ENCODE measurements at regions not wholly inside any gene's neighbourhood (a gene's known extent, or its start where the extent isn't known, plus 50 kb on each side); places are given as distances from the start of the nearest gene placed in this dataset.

DNA sequence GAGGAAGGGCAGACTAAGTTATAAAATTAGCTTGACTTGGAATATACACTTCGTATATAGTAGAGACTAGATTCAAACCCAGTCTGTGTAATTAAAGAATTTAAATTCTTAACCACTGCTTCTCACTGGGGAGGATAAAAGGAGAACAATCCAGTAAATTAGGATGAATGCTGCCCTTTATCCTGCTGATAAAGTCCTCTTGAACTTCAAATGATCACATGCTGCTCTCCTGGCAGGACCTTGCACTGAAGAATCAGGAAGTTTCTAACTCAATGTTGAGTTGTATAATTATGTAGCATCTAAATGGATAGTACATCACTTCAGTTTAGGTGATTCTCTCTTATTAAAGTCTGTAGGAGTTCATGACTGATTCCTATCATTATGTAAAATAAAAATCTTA is 1179.7 kb downstream of the DSC3 start:
- no peak overlapping the region for H3K23ac ChIP-seq (ENCODE audit: low read length)

DNA sequence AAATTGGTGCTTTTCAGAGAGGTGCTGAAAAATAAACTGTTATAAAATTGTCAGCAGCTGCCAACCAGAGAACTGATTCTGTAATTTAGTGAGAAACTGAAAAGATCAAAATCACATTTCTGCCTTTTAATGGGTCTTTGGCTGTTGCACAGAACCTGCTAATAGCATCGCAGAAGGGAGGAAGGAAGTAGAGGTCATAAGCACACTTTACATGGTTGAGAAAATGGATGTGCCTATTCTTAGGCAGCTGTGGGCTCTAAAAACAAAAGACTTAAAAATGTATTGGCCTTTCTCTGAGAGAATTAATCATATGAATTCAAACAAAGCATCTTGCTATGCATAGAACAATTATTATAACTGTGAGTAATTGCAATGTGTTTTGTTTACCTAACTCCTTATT is 1186.9 kb downstream of the DSC3 start:
- Histone ChIP-seq H4K91ac (ENCODE audit: low read depth, low read length) (no peak overlapping the region), H3K9ac (ENCODE audit: low read length) (no peak overlapping the region), H2BK12ac (ENCODE audit: low read length) (no peak overlapping the region), H3K18ac (ENCODE audit: low read length) (no peak overlapping the region), H4K12ac (ENCODE audit: low read depth, low read length) (no peak overlapping the region), H3K14ac (ENCODE audit: low read length) (no peak overlapping the region), H3K36me3 (ENCODE audit: control insufficient read depth in 1 of 2, insufficient read depth in 2 of 2, low read length in 2 of 2) (no peaks in the 10 kb centered on the region), H2AK5ac (ENCODE audit: low read length) (no peak overlapping the region), H2AFZ (ENCODE audit: insufficient read depth, low read length, poor library complexity) (no peak overlapping the region), H3K27me3 (ENCODE audit: insufficient read depth, low read length) (no peaks in the 10 kb centered on the region), H3K27ac (ENCODE audit: low read depth, low read length) (no peak overlapping the region), H3K79me1 (ENCODE audit: low read length) (no peaks in the 10 kb centered on the region), H2BK5ac (ENCODE audit: low read depth, low read length, poor library complexity) (no peak overlapping the region), H3K4ac (ENCODE audit: low read depth, low read length) (no peak overlapping the region), H2BK120ac (ENCODE audit: insufficient read depth, low read length, poor library complexity) (no peak overlapping the region), H4K8ac (ENCODE audit: low read depth, low read length) (no peak overlapping the region), H3K4me1 (ENCODE audit: control insufficient read depth in 1 of 2, insufficient read depth in 2 of 2, low read length in 2 of 2) (no peaks in the 10 kb centered on the region), H3K23ac (ENCODE audit: low read length) (no peak overlapping the region), H3K4me3 (ENCODE audit: low read depth, low read length) (no peak overlapping the region), H3K9me3 (ENCODE audit: insufficient read depth, low read depth, low read length) (no peaks in the 10 kb centered on the region), H3K4me2 (ENCODE audit: low read length) (no peak overlapping the region), H3K79me2 (ENCODE audit: control insufficient read depth, insufficient read depth, low read length, poor library complexity) (no peaks in the 10 kb centered on the region)
- no CpG with 5 or more reads among the region's 1 CpG for WGBS (ENCODE audit: extremely low coverage, insufficient coverage, insufficient read length)
- no peak for DNase-seq

More for the DNA sequence above, 1179.7 kb downstream of the DSC3 start:
- Histone ChIP-seq H2BK120ac (ENCODE audit: insufficient read depth, low read length, poor library complexity) (no peak overlapping the region), H3K4ac (ENCODE audit: low read depth, low read length) (no peak overlapping the region), H3K4me3 (ENCODE audit: low read depth, low read length) (no peak overlapping the region), H3K14ac (ENCODE audit: low read length) (no peak overlapping the region), H3K18ac (ENCODE audit: low read length) (no peak overlapping the region), H3K79me2 (ENCODE audit: control insufficient read depth, insufficient read depth, low read length, poor library complexity) (no peaks in the 10 kb centered on the region), H2AK5ac (ENCODE audit: low read length) (no peak overlapping the region), H3K9ac (ENCODE audit: low read length) (no peak overlapping the region), H4K91ac (ENCODE audit: low read depth, low read length) (no peak overlapping the region), H3K36me3 (ENCODE audit: control insufficient read depth in 1 of 2, insufficient read depth in 2 of 2, low read length in 2 of 2) (no peaks in the 10 kb centered on the region), H3K27ac (ENCODE audit: low read depth, low read length) (no peak overlapping the region), H3K4me2 (ENCODE audit: low read length) (no peak overlapping the region), H3K27me3 (ENCODE audit: insufficient read depth, low read length) (no peaks in the 10 kb centered on the region), H3K4me1 (ENCODE audit: control insufficient read depth in 1 of 2, insufficient read depth in 2 of 2, low read length in 2 of 2) (no peaks in the 10 kb centered on the region), H2BK12ac (ENCODE audit: low read length) (no peak overlapping the region), H3K9me3 (ENCODE audit: insufficient read depth, low read depth, low read length) (no peaks in the 10 kb centered on the region), H2AFZ (ENCODE audit: insufficient read depth, low read length, poor library complexity) (no peak overlapping the region), H4K8ac (ENCODE audit: low read depth, low read length) (no peak overlapping the region), H4K12ac (ENCODE audit: low read depth, low read length) (no peak overlapping the region), H2BK5ac (ENCODE audit: low read depth, low read length, poor library complexity) (no peak overlapping the region), H3K79me1 (ENCODE audit: low read length) (no peaks in the 10 kb centered on the region)
- no peak for DNase-seq
- WGBS (ENCODE audit: extremely low coverage, insufficient coverage, insufficient read length), result no CpG with 5 or more reads among the region's 1 CpG

DNA sequence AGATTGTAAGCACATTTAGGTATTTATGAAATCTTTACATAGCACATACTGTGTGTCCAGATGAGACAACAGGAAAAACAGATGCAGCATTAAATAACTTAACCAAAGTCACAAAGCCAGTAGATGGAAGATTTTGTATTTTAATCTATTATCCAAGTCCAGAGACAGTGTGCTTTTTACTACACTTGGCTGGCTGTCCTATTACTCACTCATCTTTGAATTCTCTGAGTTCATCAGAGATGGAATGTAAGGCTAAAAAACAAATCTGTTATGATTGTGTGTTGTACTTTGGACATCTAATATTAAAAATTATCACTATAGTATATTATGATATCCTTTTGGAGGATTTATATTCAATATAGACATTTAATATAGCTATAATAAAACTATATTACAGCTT is 1189.4 kb downstream of the DSC3 start:
- no peak overlapping the region for H3K27ac ChIP-seq (ENCODE audit: low read depth, low read length)
- no peaks in the 10 kb centered on the region for H3K9me3 ChIP-seq (ENCODE audit: insufficient read depth, low read depth, low read length)
- H3K4me3 ChIP-seq (ENCODE audit: low read depth, low read length), result no peak overlapping the region
- DNase-seq, result no peak
- H3K23ac ChIP-seq (ENCODE audit: low read length), result no peak overlapping the region
- H4K12ac ChIP-seq (ENCODE audit: low read depth, low read length), result no peak overlapping the region
- H3K18ac ChIP-seq (ENCODE audit: low read length), result no peak overlapping the region
- no peak overlapping the region for H2BK12ac ChIP-seq (ENCODE audit: low read length)
- no peaks in the 10 kb centered on the region for H3K27me3 ChIP-seq (ENCODE audit: insufficient read depth, low read length)
- H3K4me2 ChIP-seq (ENCODE audit: low read length), result no peak overlapping the region
- H3K79me2 ChIP-seq (ENCODE audit: control insufficient read depth, insufficient read depth, low read length, poor library complexity), result no peaks in the 10 kb centered on the region
- H3K14ac ChIP-seq (ENCODE audit: low read length), result no peak overlapping the region
- H3K9ac ChIP-seq (ENCODE audit: low read length), result no peak overlapping the region
- no peaks in the 10 kb centered on the region for H3K4me1 ChIP-seq (ENCODE audit: control insufficient read depth in 1 of 2, insufficient read depth in 2 of 2, low read length in 2 of 2)
- no peaks in the 10 kb centered on the region for H3K36me3 ChIP-seq (ENCODE audit: control insufficient read depth in 1 of 2, insufficient read depth in 2 of 2, low read length in 2 of 2)
- H2AK5ac ChIP-seq (ENCODE audit: low read length), result no peak overlapping the region
- H4K91ac ChIP-seq (ENCODE audit: low read depth, low read length), result no peak overlapping the region
- no peak overlapping the region for H2AFZ ChIP-seq (ENCODE audit: insufficient read depth, low read length, poor library complexity)
- H4K8ac ChIP-seq (ENCODE audit: low read depth, low read length), result no peak overlapping the region
- H3K4ac ChIP-seq (ENCODE audit: low read depth, low read length), result no peak overlapping the region
- no peak overlapping the region for H2BK120ac ChIP-seq (ENCODE audit: insufficient read depth, low read length, poor library complexity)
- H3K79me1 ChIP-seq (ENCODE audit: low read length), result no peaks in the 10 kb centered on the region
- no peak overlapping the region for H2BK5ac ChIP-seq (ENCODE audit: low read depth, low read length, poor library complexity)

DNA sequence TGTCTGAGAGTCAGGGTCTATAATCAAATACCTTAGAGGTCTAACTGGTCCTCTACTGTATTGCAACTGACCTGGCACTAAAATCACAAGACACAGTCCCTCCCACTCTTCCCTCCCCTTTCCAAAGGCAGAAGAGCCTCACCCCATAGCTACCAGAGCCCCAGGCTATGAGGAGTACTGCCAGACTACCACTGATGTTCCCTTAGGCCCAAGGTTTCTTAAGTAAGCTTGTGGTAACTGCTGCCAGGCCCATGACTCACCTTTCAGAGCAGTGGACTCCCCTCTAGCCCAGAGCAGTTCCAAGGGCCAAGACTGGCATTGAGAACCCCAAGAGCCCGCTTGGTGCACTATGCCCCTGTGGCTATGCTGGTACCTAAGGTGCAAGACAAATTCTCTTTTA is 1193.4 kb downstream of the DSC3 start:
- Histone ChIP-seq H3K9ac (ENCODE audit: low read length) (no peak overlapping the region), H3K9me3 (ENCODE audit: insufficient read depth, low read depth, low read length) (no peaks in the 10 kb centered on the region), H3K4me2 (ENCODE audit: low read length) (no peak overlapping the region), H2BK5ac (ENCODE audit: low read depth, low read length, poor library complexity) (no peak overlapping the region), H4K91ac (ENCODE audit: low read depth, low read length) (no peak overlapping the region), H3K4ac (ENCODE audit: low read depth, low read length) (no peak overlapping the region), H4K8ac (ENCODE audit: low read depth, low read length) (no peak overlapping the region), H3K4me3 (ENCODE audit: low read depth, low read length) (no peak overlapping the region), H3K79me2 (ENCODE audit: control insufficient read depth, insufficient read depth, low read length, poor library complexity) (no peaks in the 10 kb centered on the region), H2AFZ (ENCODE audit: insufficient read depth, low read length, poor library complexity) (no peak overlapping the region), H3K36me3 (ENCODE audit: control insufficient read depth in 1 of 2, insufficient read depth in 2 of 2, low read length in 2 of 2) (no peaks in the 10 kb centered on the region), H3K23ac (ENCODE audit: low read length) (no peak overlapping the region), H3K14ac (ENCODE audit: low read length) (no peak overlapping the region), H3K79me1 (ENCODE audit: low read length) (no peaks in the 10 kb centered on the region), H2BK120ac (ENCODE audit: insufficient read depth, low read length, poor library complexity) (no peak overlapping the region), H4K12ac (ENCODE audit: low read depth, low read length) (no peak overlapping the region), H3K18ac (ENCODE audit: low read length) (no peak overlapping the region), H3K4me1 (ENCODE audit: control insufficient read depth in 1 of 2, insufficient read depth in 2 of 2, low read length in 2 of 2) (no peaks in the 10 kb centered on the region), H2BK12ac (ENCODE audit: low read length) (no peak overlapping the region), H2AK5ac (ENCODE audit: low read length) (no peak overlapping the region), H3K27me3 (ENCODE audit: insufficient read depth, low read length) (no peaks in the 10 kb centered on the region), H3K27ac (ENCODE audit: low read depth, low read length) (no peak overlapping the region)
- DNase-seq, result peak; percentile 0 to 4
- no CpG with 5 or more reads among the region's 1 CpG for WGBS (ENCODE audit: extremely low coverage, insufficient coverage, insufficient read length)

DNA sequence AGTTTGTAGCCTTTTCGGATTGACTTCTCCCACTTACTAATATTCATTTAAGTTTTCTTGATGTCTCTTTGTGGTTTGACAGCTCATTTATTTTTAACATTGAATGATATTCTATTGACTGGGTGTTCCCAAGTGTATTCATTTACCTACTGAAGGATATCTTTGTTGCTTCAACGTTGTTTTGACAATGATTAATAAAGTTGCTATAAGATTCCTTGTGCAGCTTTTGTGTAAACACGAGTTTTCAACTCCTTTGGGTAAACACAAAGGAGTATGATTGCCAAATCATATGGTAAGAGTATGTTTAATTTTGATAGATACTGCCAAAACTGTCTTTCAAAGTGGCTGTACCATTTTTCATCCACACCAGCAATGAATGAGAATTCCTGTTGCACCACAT is 1200.9 kb downstream of the DSC3 start:
- no CpG with 5 or more reads among the region's 3 CpGs for WGBS (ENCODE audit: extremely low coverage, insufficient coverage, insufficient read length)
- no peak overlapping the region for H3K27ac ChIP-seq (ENCODE audit: low read depth, low read length)
- no peak overlapping the region for H3K23ac ChIP-seq (ENCODE audit: low read length)
- no peak overlapping the region for H3K4ac ChIP-seq (ENCODE audit: low read depth, low read length)
- no peak for DNase-seq
- no peaks in the 10 kb centered on the region for H3K36me3 ChIP-seq (ENCODE audit: control insufficient read depth in 1 of 2, insufficient read depth in 2 of 2, low read length in 2 of 2)
- H3K4me1 ChIP-seq (ENCODE audit: control insufficient read depth in 1 of 2, insufficient read depth in 2 of 2, low read length in 2 of 2), result no peaks in the 10 kb centered on the region
- no peak overlapping the region for H2BK120ac ChIP-seq (ENCODE audit: insufficient read depth, low read length, poor library complexity)
- no peaks in the 10 kb centered on the region for H3K27me3 ChIP-seq (ENCODE audit: insufficient read depth, low read length)
- no peak overlapping the region for H4K8ac ChIP-seq (ENCODE audit: low read depth, low read length)
- no peaks in the 10 kb centered on the region for H3K79me2 ChIP-seq (ENCODE audit: control insufficient read depth, insufficient read depth, low read length, poor library complexity)
- no peaks in the 10 kb centered on the region for H3K9me3 ChIP-seq (ENCODE audit: insufficient read depth, low read depth, low read length)
- H3K4me2 ChIP-seq (ENCODE audit: low read length), result no peak overlapping the region
- H2AFZ ChIP-seq (ENCODE audit: insufficient read depth, low read length, poor library complexity), result no peak overlapping the region
- no peak overlapping the region for H2BK12ac ChIP-seq (ENCODE audit: low read length)
- H3K79me1 ChIP-seq (ENCODE audit: low read length), result no peaks in the 10 kb centered on the region
- H3K4me3 ChIP-seq (ENCODE audit: low read depth, low read length), result no peak overlapping the region
- H3K9ac ChIP-seq (ENCODE audit: low read length), result no peak overlapping the region
- H3K14ac ChIP-seq (ENCODE audit: low read length), result no peak overlapping the region
- no peak overlapping the region for H4K91ac ChIP-seq (ENCODE audit: low read depth, low read length)
- no peak overlapping the region for H2BK5ac ChIP-seq (ENCODE audit: low read depth, low read length, poor library complexity)
- no peak overlapping the region for H4K12ac ChIP-seq (ENCODE audit: low read depth, low read length)
- no peak overlapping the region for H3K18ac ChIP-seq (ENCODE audit: low read length)
- no peak overlapping the region for H2AK5ac ChIP-seq (ENCODE audit: low read length)
